SU-DHL-6 (cell line): ENCODE measurements at regions not wholly inside any gene's neighbourhood (a gene's known extent, or its start where the extent isn't known, plus 50 kb on each side); places are given as distances from the start of the nearest gene placed in this dataset.

Experiments used
- H2AFZ ChIP-seq: fragments of 200-600 bp; sonication (generic); 2 replicates; pipeline ENCODE4 v1.6.1; 2014; ENCODE audit warnings: low read depth, mild to moderate bottlenecking, moderate library complexity, mixed read lengths, antibody characterized with exemption, low read length; ENCODE audit not compliant: severe bottlenecking
- H3F3A ChIP-seq: fragments of 200-600 bp; shearing (Covaris generic); 2 replicates; pipeline ENCODE4 v1.6.0; 2016; ENCODE audit warnings: antibody characterized with exemption, mild to moderate bottlenecking; ENCODE audit not compliant: insufficient read depth
- H3K27ac ChIP-seq: fragments of 200-600 bp; sonication (generic); 2 replicates; pipeline ENCODE4 v1.5.1; 2016; ENCODE audit warnings: low read depth, mild to moderate bottlenecking, low read length, moderate library complexity, mixed read lengths
- H3K27me3 ChIP-seq: fragments of 200-600 bp; sonication (generic), shearing (Covaris generic); 2 replicates; pipeline ENCODE4 v1.6.0; 2014; ENCODE audit warnings: mild to moderate bottlenecking, low read length
- H3K36me3 ChIP-seq: fragments of 200-600 bp; sonication (generic); 2 replicates; pipeline ENCODE4 v1.6.1; 2014; ENCODE audit warnings: mild to moderate bottlenecking, low read length, mixed read lengths
- H3K4me2 ChIP-seq: fragments of 300-600, 200-600 bp; shearing (Covaris generic), sonication (generic); 2 replicates; pipeline ENCODE4 v1.6.0; 2014; ENCODE audit warnings: low read length, low read depth, mild to moderate bottlenecking; ENCODE audit not compliant: poor library complexity, severe bottlenecking
- H3K4me3 ChIP-seq: fragments of 200-600 bp; sonication (generic); 2 replicates; pipeline ENCODE4 v1.5.1; 2014; ENCODE audit warnings: antibody characterized with exemption, low read length, mild to moderate bottlenecking, mixed read lengths; ENCODE audit not compliant: insufficient read depth, poor library complexity, severe bottlenecking
- H3K79me2 ChIP-seq: fragments of 200-600 bp; sonication (generic); 2 replicates; pipeline ENCODE4 v1.6.1; 2014; ENCODE audit warnings: mild to moderate bottlenecking, low read length, moderate library complexity; ENCODE audit not compliant: insufficient read depth
- H3K9ac ChIP-seq: fragments of 200-600 bp; sonication (generic); 2 replicates; pipeline ENCODE4 v1.7.0; 2014; ENCODE audit warnings: mild to moderate bottlenecking, low read length
- H3K9me2 ChIP-seq: fragments of 200-600 bp; sonication (generic); replicated peaks from 2 replicates; pipeline ENCODE4 v1.6.1; 2014; ENCODE audit warnings: low read length; ENCODE audit not compliant: insufficient read depth
- H3K9me3 ChIP-seq: fragments of 200-600 bp; sonication (generic); 2 replicates; pipeline ENCODE4 v1.6.1; 2014; ENCODE audit warnings: low read length, mixed read lengths; ENCODE audit not compliant: insufficient read depth
- H4K20me1 ChIP-seq: fragments of 200-600 bp; sonication (generic); 2 replicates; pipeline ENCODE4 v1.6.1; 2014; ENCODE audit warnings: low read depth, mild to moderate bottlenecking, antibody characterized with exemption, low read length, moderate library complexity, mixed read lengths
- CTCF ChIP-seq: fragments of 200-600 bp; sonication (generic); IDR thresholded peaks from one replicate; pipeline ENCODE4 v1.5.1; 2017; ENCODE audit warnings: antibody characterized with exemption, mild to moderate bottlenecking, low read length, moderate library complexity; ENCODE audit not compliant: insufficient read depth, poor library complexity, severe bottlenecking
- EZH2phosphoT487 ChIP-seq: fragments of 200-600 bp; sonication (generic), shearing (Covaris generic); conservative IDR thresholded peaks from 2 replicates; pipeline ENCODE4 v1.6.1; 2018; ENCODE audit warnings: mild to moderate bottlenecking, antibody characterized with exemption, low read length, moderate library complexity, mixed read lengths

DNA sequence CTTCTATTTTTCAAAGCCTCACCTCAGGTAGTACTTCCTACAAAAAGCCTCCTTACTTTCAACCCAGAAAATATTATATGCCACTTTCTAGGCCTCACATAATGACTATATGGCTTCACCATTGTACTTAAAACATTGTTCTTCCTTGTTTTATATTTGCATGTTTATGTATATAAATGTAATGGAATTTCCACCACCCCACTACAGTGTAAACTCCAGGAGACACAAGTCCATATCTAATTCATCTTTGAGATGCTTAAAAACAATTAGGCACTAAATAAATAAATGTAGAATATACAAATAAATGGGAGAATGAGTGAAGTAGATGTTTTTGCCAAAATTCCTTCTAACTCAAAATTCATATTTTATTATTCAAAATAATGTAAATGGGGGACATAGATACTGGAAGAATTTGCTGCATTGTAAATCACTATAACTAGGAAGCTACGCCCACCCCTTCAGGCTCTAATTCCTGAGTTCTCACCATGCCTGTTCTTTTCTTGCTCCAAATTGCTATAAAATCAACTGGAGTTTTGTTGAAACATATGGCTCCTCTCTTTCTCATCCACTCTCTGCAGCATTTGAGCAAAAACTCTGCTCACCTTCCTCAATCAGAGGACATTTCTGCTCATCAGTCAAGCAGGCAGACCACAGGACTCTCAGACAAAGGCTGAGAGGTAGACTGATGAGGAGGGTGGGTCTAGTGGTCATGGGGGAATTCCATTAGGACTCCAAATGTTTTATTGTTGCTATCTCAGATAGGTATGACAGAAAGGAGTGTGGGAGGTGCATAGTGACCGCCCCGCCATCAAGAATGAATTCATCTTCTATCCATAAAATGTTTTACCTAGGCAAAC is 243.0 kb downstream of the HNMT start:
- no peak overlapping the region for H3K27ac ChIP-seq
- no peaks in the 10 kb centered on the region for H3K27me3 ChIP-seq
- no peaks in the 10 kb centered on the region for H4K20me1 ChIP-seq
- no peaks in the 10 kb centered on the region for H3K79me2 ChIP-seq
- H3K36me3 ChIP-seq: no peaks in the 10 kb centered on the region
- H3K4me3 ChIP-seq: no peak overlapping the region
- H3K9ac ChIP-seq: no peak overlapping the region
- H3K9me2 ChIP-seq: no peaks in the 10 kb centered on the region
- no peaks in the 10 kb centered on the region for H3F3A ChIP-seq
- H3K4me2 ChIP-seq: no peak overlapping the region
- TF ChIP-seq CTCF (no peak), EZH2phosphoT487 (no peak)
- no peak overlapping the region for H2AFZ ChIP-seq
- H3K9me3 ChIP-seq: no peaks in the 10 kb centered on the region

DNA sequence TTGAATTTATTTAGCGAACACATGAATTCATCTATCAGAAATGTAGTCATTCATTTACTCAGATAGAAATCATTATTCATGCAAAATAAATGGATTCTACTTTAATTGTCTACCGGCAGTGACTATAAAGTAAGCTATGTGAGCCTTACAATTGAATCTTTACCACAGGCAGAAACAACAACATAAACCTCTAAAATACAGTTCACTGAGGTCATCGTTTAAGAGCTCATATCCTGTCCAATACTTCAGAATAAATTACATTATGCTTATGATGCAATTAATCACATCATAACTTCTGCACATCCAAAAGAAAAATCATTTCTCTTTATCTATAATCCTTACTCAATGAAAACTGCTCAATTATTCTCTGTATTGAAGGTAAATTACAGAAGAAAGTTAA is 244.7 kb downstream of the HNMT start:
- H3K4me3 ChIP-seq: no peak overlapping the region
- no peaks in the 10 kb centered on the region for H3F3A ChIP-seq
- no peak overlapping the region for H2AFZ ChIP-seq
- H3K9me3 ChIP-seq: no peaks in the 10 kb centered on the region
- no peaks in the 10 kb centered on the region for H3K36me3 ChIP-seq
- H3K9ac ChIP-seq: no peak overlapping the region
- TF ChIP-seq EZH2phosphoT487 (no peak), CTCF (no peak)
- H3K9me2 ChIP-seq: no peaks in the 10 kb centered on the region
- H4K20me1 ChIP-seq: no peaks in the 10 kb centered on the region
- no peaks in the 10 kb centered on the region for H3K79me2 ChIP-seq
- H3K4me2 ChIP-seq: no peak overlapping the region
- no peak overlapping the region for H3K27ac ChIP-seq
- no peaks in the 10 kb centered on the region for H3K27me3 ChIP-seq

DNA sequence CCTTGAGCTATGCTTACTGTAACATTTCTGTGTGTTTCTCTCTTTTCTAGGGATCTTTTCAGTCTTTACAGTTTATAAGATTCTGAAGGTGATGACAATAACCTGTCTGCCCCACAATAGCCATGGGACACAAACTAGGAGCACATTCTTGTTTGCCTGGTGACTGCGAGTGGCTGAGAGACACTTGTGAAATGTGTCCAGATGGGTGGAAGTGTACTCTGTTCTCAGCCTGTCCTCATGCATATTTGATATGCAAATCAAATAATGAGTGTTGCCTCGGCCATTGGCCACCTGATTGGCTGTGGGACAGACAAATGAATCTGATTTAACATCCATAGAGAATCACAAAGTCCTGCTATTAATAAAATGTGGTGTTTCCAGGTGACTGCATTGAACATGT is 246.2 kb downstream of the HNMT start:
- Histone ChIP-seq H2AFZ (no peak overlapping the region), H3K79me2 (no peaks in the 10 kb centered on the region), H3K9ac (no peak overlapping the region), H3K36me3 (no peaks in the 10 kb centered on the region), H3K4me2 (no peak overlapping the region), H3K27ac (no peak overlapping the region), H3K27me3 (no peaks in the 10 kb centered on the region), H3K4me3 (no peak overlapping the region), H3K9me2 (no peaks in the 10 kb centered on the region), H3F3A (no peaks in the 10 kb centered on the region), H3K9me3 (no peaks in the 10 kb centered on the region), H4K20me1 (no peaks in the 10 kb centered on the region)
- TF ChIP-seq CTCF: no peak
- no peak for TF ChIP-seq EZH2phosphoT487
